ENCODE measurements at regions not wholly inside any gene's neighbourhood (a gene's known extent, or its start where the extent isn't known, plus 50 kb on each side); places are given as distances from the start of the nearest gene placed in this dataset.

GRCh38 chr10:4117604-4118003 lies 332.6 kb upstream of the KLF6 start:
- WGBS, 2 donors, result 97 to 100% methylated on average over 1 of the region's 1 CpG
- H3K27ac ChIP-seq, result no peak overlapping the region
- H3K36me3 ChIP-seq (ENCODE audit: low read depth, missing control alignments), result no peaks in the 10 kb centered on the region
- intact Hi-C loops (cut with DNase I; ENCODE audit: low total_unique reads), result no loop called here
- TF ChIP-seq CTCF (IDR thresholded peaks at IDR 0.05) (no peak), POLR2A (IDR thresholded peaks at IDR 0.05) (no peak)
- H3K4me3 ChIP-seq, result no peak overlapping the region
- peaks cover 2% of the 10 kb centered on the region for H3K4me1 ChIP-seq
- no peaks in the 10 kb centered on the region for H3K9me3 ChIP-seq
- no peak for DNase-seq
- H3K27me3 ChIP-seq, result no peaks in the 10 kb centered on the region

GRCh38 chr10:4111643-4112042 lies 326.6 kb upstream of the KLF6 start:
- 80 to 89% methylated on average over 1 of the region's 1 CpG for WGBS, 2 donors
- intact Hi-C loops (cut with DNase I; ENCODE audit: low total_unique reads), result no loop called here
- DNase-seq, result no peak
- Histone ChIP-seq H3K36me3 (ENCODE audit: low read depth, missing control alignments) (no peaks in the 10 kb centered on the region), H3K4me1 (no peaks in the 10 kb centered on the region), H3K27ac (no peak overlapping the region), H3K9me3 (no peaks in the 10 kb centered on the region), H3K27me3 (no peaks in the 10 kb centered on the region), H3K4me3 (no peak overlapping the region)
- TF ChIP-seq CTCF (IDR thresholded peaks at IDR 0.05) (no peak), POLR2A (IDR thresholded peaks at IDR 0.05) (no peak)

GRCh38 chr10:4109469-4109868 lies 324.5 kb upstream of the KLF6 start:
- Histone ChIP-seq H3K4me3 (no peak overlapping the region), H3K27me3 (no peaks in the 10 kb centered on the region), H3K36me3 (ENCODE audit: low read depth, missing control alignments) (no peaks in the 10 kb centered on the region), H3K4me1 (no peaks in the 10 kb centered on the region), H3K27ac (no peak overlapping the region), H3K9me3 (no peaks in the 10 kb centered on the region)
- DNase-seq, result no peak
- TF ChIP-seq POLR2A (IDR thresholded peaks at IDR 0.05), result no peak
- TF ChIP-seq CTCF (IDR thresholded peaks at IDR 0.05), result no peak
- intact Hi-C loops (cut with DNase I; ENCODE audit: low total_unique reads), result no loop called here
- 86 to 89% methylated on average over 3 of the region's 3 CpGs for WGBS, 2 donors

GRCh38 chr10:4108693-4109092 lies 323.7 kb upstream of the KLF6 start:
- 86% methylated on average over 4 of the region's 4 CpGs for WGBS, 2 donors
- DNase-seq, result no peak
- Histone ChIP-seq H3K27me3 (no peaks in the 10 kb centered on the region), H3K36me3 (ENCODE audit: low read depth, missing control alignments) (no peaks in the 10 kb centered on the region), H3K9me3 (no peaks in the 10 kb centered on the region), H3K4me3 (no peak overlapping the region), H3K27ac (no peak overlapping the region), H3K4me1 (no peaks in the 10 kb centered on the region)
- intact Hi-C loops (cut with DNase I; ENCODE audit: low total_unique reads), result no loop called here
- no peak for TF ChIP-seq CTCF (IDR thresholded peaks at IDR 0.05)
- TF ChIP-seq POLR2A (IDR thresholded peaks at IDR 0.05), result no peak

- no peaks in the 10 kb centered on the region for H3K36me3 ChIP-seq (ENCODE audit: low read depth, missing control alignments)
- no peaks in the 10 kb centered on the region for H3K4me1 ChIP-seq
- H3K4me3 ChIP-seq, result no peak overlapping the region
- no peaks in the 10 kb centered on the region for H3K9me3 ChIP-seq
- intact Hi-C loops (cut with DNase I; ENCODE audit: low total_unique reads), result no loop called here
- H3K27ac ChIP-seq, result no peak overlapping the region
- no peaks in the 10 kb centered on the region for H3K27me3 ChIP-seq
- no peak for TF ChIP-seq POLR2A (IDR thresholded peaks at IDR 0.05)
- TF ChIP-seq CTCF (IDR thresholded peaks at IDR 0.05), result no peak
- DNase-seq, result no peak
- 88 to 92% methylated on average over 6 of the region's 6 CpGs for WGBS, 2 donors
Measured at GRCh38 chr10:4107285-4107851, 322.4 kb upstream of the KLF6 start.

Data from testis (tissue), 2 donors.